Muscle layer of duodenum (tissue), 2 donors: ENCODE measurements at regions not wholly inside any gene's neighbourhood (a gene's known extent, or its start where the extent isn't known, plus 50 kb on each side); places are given as distances from the start of the nearest gene placed in this dataset.

ENCODE experiments used
- H3K27ac ChIP-seq: one replicate; pipeline ENCODE4 v1.7.0; 2013; ENCODE audit warnings: mild to moderate bottlenecking, low read length
- H3K27me3 ChIP-seq: one replicate; pipeline ENCODE4 v1.7.0; 2013; ENCODE audit warnings: low read depth, mild to moderate bottlenecking, control low read depth, low read length
- H3K36me3 ChIP-seq, 2 donors: one replicate each; pipeline ENCODE4 v1.7.0; 2013; ENCODE audit warnings: low read length in 2 of 2, control low read depth in 1 of 2, mild to moderate bottlenecking in 1 of 2; ENCODE audit not compliant: insufficient read depth in 2 of 2, control insufficient read depth in 1 of 2
- H3K4me1 ChIP-seq, 2 donors: one replicate each; pipeline ENCODE4 v1.7.0; 2013; ENCODE audit warnings: low read length in 2 of 2, mild to moderate bottlenecking in 2 of 2, control low read depth in 1 of 2, moderate library complexity in 1 of 2; ENCODE audit not compliant: insufficient read depth in 2 of 2, control insufficient read depth in 1 of 2
- H3K4me3 ChIP-seq, 2 donors: one replicate each; pipeline ENCODE4 v1.7.0; 2013; ENCODE audit warnings: low read length in 2 of 2, low read depth in 1 of 2, mild to moderate bottlenecking in 1 of 2
- H3K9me3 ChIP-seq, 2 donors: one replicate each; pipeline ENCODE4 v1.7.0; 2013; ENCODE audit warnings: low read length in 2 of 2, control low read depth in 1 of 2, mild to moderate bottlenecking in 1 of 2; ENCODE audit not compliant: control insufficient read depth in 1 of 2
- donor health status: healthy.

- H3K27me3 ChIP-seq = no peaks in the 10 kb centered on the region
- H3K9me3 ChIP-seq = no peaks in the 10 kb centered on the region
- no peaks in the 10 kb centered on the region for H3K36me3 ChIP-seq
- H3K4me3 ChIP-seq = no peak overlapping the region
- no peak overlapping the region for H3K27ac ChIP-seq
- H3K4me1 ChIP-seq = peaks cover 0 to 9% of the 10 kb centered on the region in 2 donors
Observed at GRCh38 chr1:185427264-185427663, 110.2 kb upstream of the IVNS1ABP start.

DNA sequence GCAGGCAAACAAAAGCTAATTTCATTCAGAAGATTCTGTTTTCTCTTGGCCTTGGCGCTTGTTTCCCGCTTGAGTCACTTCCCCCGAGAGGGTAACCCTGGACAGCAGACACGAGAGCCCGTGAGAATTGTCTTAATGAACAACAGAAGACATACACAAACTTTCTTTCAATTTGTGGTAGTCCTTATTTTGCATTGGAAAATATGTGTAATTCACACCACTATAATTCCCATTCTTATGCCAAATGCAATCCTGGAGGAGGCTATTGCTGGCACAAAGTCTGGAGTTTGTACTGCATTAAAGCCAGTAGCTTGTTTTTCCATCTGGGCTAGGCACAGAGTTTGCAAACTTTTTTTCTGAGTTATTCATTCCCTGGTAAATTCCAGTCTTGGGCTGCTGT lies 109.8 kb upstream of the IVNS1ABP start:
- no peak overlapping the region for H3K4me3 ChIP-seq
- H3K9me3 ChIP-seq = no peaks in the 10 kb centered on the region
- H3K4me1 ChIP-seq = peaks cover 0 to 9% of the 10 kb centered on the region in 2 donors
- no peaks in the 10 kb centered on the region for H3K36me3 ChIP-seq
- no peak overlapping the region for H3K27ac ChIP-seq
- no peaks in the 10 kb centered on the region for H3K27me3 ChIP-seq

- H3K36me3 ChIP-seq = no peaks in the 10 kb centered on the region
- no peaks in the 10 kb centered on the region for H3K9me3 ChIP-seq
- H3K4me1 ChIP-seq = peaks cover 0 to 9% of the 10 kb centered on the region in 2 donors
- H3K27ac ChIP-seq = no peak overlapping the region
- no peaks in the 10 kb centered on the region for H3K27me3 ChIP-seq
- H3K4me3 ChIP-seq = no peak overlapping the region
Observed at GRCh38 chr1:185425163-185425562, 108.1 kb upstream of the IVNS1ABP start.

DNA sequence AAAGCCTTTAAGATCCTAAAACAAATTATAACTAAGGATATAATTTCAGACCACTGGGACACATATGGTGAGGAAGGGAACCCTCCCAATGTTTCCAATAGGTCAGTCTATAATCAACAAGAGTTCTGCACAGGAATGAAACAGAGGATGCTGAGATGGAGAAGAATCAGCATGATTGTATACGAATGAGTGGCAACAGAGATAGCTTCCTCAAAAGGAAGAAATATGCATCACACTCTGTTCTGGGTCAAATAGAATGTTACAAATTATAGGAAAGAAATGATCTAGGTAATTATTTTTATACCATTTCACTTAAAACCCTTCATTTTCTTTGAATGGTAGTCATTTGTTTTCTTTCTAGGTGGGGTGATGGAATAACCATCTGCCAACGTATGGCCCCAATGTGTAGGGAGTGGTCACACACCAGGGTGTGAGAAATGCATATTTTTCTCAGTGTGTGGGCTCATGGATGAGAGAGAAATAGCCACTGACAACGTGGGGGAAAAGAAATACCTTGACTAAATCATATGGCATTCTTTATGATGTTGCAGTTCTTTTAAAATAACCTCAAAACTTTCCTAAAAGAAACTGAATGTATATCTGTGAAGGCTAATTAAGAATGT lies 104.6 kb upstream of the IVNS1ABP start:
- H3K27ac ChIP-seq = no peak overlapping the region
- H3K9me3 ChIP-seq = no peaks in the 10 kb centered on the region
- no peaks in the 10 kb centered on the region for H3K27me3 ChIP-seq
- no peak overlapping the region for H3K4me3 ChIP-seq
- peaks cover 0 to 2% of the 10 kb centered on the region in 2 donors for H3K4me1 ChIP-seq
- H3K36me3 ChIP-seq = no peaks in the 10 kb centered on the region

- Histone ChIP-seq H3K27me3 (no peaks in the 10 kb centered on the region), H3K27ac (no peak overlapping the region), H3K4me1 (no peaks in the 10 kb centered on the region), H3K4me3 (no peak overlapping the region), H3K36me3 (no peaks in the 10 kb centered on the region), H3K9me3 (no peaks in the 10 kb centered on the region)
Observed at GRCh38 chr1:185420588-185421081, 103.6 kb upstream of the IVNS1ABP start.

DNA sequence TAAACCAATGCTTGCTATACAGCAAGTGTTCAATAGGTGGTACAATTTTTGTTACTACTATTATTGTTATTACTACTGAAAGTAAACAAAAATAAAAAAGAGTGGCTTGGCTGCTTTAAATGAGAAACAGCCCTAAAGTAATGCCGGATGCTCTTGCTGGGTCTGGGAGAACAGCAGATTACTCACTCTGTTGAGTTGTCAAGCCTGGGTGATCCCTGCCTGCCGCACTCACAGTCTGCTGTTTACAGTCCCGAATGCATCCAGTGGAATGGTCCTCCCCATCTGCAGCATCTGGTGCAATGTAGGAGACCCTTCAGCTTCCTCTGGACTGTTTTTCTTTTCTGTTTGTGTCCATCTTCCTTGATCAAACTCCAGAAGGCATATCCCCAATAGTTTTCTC lies 102.7 kb upstream of the IVNS1ABP start:
- Histone ChIP-seq H3K9me3 (no peaks in the 10 kb centered on the region), H3K4me1 (no peaks in the 10 kb centered on the region), H3K27me3 (no peaks in the 10 kb centered on the region), H3K4me3 (no peak overlapping the region), H3K27ac (no peak overlapping the region), H3K36me3 (no peaks in the 10 kb centered on the region)

GRCh38 chr1:185418472-185418871 lies 101.4 kb upstream of the IVNS1ABP start:
- Histone ChIP-seq H3K27ac (no peak overlapping the region), H3K4me3 (no peak overlapping the region), H3K9me3 (no peaks in the 10 kb centered on the region), H3K27me3 (no peaks in the 10 kb centered on the region), H3K4me1 (no peaks in the 10 kb centered on the region), H3K36me3 (no peaks in the 10 kb centered on the region)

GRCh38 chr1:185412385-185413087 lies 95.5 kb upstream of the IVNS1ABP start:
- H3K4me1 ChIP-seq = no peaks in the 10 kb centered on the region
- H3K36me3 ChIP-seq = no peaks in the 10 kb centered on the region
- no peaks in the 10 kb centered on the region for H3K9me3 ChIP-seq
- no peaks in the 10 kb centered on the region for H3K27me3 ChIP-seq
- no peak overlapping the region for H3K27ac ChIP-seq
- H3K4me3 ChIP-seq = no peak overlapping the region

DNA sequence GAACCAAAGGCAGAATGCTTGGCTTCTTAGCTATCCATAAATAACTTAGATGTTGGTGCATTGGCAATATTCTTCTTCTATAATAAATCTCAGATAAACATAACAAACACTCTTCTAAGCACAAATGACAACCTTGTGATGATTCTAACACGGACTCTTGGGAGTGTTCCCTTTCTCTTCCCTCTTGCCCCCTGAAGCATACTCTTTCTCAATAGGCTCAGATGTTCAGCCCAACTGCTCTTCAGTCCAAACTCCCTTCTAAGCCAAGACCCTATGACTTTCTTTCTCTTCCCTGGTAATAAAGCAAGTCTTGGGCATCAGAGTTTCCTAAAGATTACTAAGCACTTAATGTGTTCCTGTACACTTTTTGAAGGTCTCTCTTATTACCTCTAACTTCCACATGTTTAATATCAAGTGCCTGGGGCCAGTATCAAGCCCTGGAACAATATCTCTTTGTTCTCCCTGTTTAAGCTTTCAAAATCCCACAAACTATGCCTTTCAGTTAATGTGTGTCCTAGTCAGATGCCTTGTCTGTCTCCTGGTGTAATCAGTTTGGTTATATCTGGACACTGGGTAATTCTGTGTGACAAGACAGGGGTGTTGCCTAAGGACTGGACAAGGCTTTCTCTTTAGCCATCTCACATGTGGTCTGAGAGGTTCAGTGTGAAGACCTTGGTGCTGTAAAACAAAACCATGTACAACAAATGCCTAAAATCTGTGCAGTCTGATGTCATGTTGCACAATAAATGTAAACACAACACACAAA lies 92.9 kb upstream of the IVNS1ABP start:
- Histone ChIP-seq H3K4me1 (no peaks in the 10 kb centered on the region), H3K9me3 (no peaks in the 10 kb centered on the region), H3K27me3 (no peaks in the 10 kb centered on the region), H3K4me3 (no peak overlapping the region), H3K36me3 (no peaks in the 10 kb centered on the region), H3K27ac (no peak overlapping the region)

GRCh38 chr1:185409345-185409744 lies 92.3 kb upstream of the IVNS1ABP start:
- H3K27me3 ChIP-seq = no peaks in the 10 kb centered on the region
- no peaks in the 10 kb centered on the region for H3K9me3 ChIP-seq
- H3K4me1 ChIP-seq = no peaks in the 10 kb centered on the region
- no peak overlapping the region for H3K27ac ChIP-seq
- H3K4me3 ChIP-seq = no peak overlapping the region
- no peaks in the 10 kb centered on the region for H3K36me3 ChIP-seq

DNA sequence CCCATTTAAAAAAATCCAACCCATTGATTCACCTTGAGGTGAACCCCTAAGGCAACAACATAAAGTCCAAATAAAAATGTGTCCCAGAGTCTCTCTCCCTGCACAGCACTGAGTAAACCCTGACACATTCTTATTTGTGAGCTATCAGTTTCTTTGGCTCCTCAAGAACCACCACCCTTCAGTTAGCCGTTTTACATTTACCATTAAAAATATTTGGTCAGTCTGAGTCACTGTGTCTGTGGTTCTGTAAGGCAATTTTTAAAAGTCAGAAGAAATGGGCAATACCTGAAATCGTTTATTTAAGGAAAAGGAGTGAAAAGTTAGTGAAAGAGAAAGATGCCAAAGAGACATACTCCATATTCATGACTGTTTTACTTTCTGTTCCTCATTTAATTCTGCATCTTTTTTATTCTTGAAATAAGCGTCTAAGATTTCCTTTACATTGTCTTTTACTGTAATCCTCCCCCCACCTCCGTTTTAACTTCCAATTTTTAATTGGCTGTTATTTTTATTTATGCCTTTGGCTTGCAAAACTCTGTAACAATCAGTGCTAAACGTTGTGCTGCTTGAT lies 91.7 kb upstream of the IVNS1ABP start:
- Histone ChIP-seq H3K9me3 (no peaks in the 10 kb centered on the region), H3K27ac (no peak overlapping the region), H3K4me3 (no peak overlapping the region), H3K4me1 (no peaks in the 10 kb centered on the region), H3K27me3 (no peaks in the 10 kb centered on the region), H3K36me3 (no peaks in the 10 kb centered on the region)
